GM21526 (cell line): ENCODE measurements at regions not wholly inside any gene's neighbourhood (a gene's known extent, or its start where the extent isn't known, plus 50 kb on each side); places are given as distances from the start of the nearest gene placed in this dataset.

ENCODE experiments used
- ATAC-seq: cut with Tn5 transposase; IDR thresholded peaks from one replicate; pipeline ENCODE4 v1.9.1; 2021; ENCODE audit warnings: moderate library complexity; ENCODE audit not compliant: unreplicated experiment, low FRiP score

DNA sequence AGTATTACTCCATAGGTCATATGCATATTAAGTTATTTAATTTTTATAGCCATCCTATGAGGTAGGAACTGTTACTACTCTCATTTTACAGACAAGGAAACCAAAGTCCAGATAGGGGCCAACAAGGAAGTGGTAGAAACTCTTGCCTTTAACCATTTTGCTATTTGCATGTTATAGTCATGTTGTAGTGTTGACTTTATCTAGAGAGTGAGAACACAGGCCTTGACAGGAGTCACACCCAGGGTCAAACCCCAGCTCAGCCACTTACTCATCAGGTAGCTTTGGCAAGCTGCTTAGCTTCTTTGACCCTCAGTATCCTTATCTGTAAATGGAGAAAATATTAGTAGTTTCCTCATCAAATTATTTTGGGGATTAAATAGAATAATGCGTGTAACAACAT lies 156.2 kb downstream of the CAND1 start:
- ATAC-seq: no peak

DNA sequence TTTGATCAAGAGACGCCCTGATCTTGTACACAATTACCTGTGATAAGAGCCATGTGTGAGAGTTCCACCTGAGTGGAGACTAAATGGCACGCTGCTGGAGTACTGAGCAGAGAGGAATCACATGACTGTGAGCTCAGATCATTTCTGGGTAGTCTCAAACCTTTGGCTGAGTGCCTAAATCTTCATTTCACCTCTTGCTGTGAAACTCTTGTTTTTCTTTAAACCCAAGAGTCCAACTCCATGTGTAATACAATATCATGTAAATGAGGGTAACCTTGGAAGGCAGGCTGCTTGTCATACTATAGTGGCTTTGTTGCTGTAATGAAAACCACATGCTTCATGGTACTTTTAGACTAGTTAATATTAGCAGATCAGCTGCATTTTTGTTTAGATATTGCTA lies 156.9 kb downstream of the CAND1 start:
- no peak for ATAC-seq

DNA sequence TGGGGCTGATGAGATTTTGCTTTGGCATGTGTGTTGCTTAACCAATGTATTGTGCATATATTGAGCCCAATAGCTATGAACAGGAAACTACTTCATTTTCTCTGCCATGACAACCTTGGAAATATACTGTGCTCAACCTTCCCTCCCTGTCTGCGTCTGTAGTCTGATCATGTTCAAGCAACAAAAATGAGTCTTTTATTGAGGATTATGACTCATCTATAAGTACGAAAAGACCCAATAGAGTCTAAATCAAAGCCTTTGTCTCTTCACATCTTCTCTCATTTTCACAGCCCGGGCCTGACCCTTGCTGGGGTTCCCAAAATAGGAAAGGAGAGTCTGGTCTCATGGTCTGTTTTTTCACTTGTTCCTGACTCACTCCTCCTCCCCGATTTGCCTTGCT lies 158.2 kb downstream of the CAND1 start:
- no peak for ATAC-seq

DNA sequence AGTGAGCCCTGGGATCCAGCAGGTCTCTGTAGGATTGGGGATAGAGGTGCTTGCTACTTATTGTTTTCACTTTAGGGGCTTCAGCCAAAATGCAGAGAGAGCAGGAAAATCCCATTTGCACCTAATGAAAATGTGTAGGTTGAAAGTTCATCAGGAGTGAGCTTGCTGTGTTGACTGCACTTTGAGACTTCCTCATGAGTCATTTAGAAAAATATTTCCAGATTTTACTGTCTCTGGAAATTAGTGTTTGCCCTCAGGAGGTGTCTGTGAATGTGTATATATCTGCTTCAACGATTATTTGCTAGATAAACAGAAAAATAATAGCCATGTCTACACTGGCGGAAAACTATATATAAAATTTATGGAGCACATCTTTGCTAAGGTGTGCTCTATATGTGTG lies 159.3 kb downstream of the CAND1 start:
- ATAC-seq: no peak

DNA sequence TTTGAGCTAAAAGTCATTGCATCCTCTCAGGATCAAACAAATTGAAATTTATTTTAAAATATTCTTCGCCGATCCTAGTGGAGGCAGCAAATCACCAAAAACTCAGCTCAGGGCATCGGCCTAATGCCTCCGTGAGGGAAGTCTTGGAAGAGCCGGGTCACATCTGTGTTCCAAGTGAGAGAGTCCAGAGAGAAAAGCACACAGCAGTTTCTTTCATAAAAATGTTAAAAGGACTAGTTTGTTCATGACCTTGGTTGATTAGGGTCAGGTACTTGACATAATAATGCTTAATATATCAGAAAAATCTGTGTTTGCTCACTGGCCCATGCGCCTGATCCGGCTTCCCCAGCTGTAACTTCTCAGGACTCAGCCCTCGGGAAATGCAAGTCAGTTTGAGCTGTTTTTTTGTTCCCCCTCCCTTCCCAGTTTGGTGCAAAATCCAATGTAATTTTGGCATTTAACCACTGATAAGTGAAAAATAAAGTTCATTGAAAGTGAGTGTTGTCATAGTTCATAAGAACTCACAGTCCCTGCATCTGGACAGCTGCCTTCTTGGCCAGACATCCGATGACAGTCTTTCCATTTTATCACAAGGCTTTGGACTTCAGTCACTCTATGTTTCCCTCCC lies 161.7 kb downstream of the CAND1 start:
- ATAC-seq: no peak

DNA sequence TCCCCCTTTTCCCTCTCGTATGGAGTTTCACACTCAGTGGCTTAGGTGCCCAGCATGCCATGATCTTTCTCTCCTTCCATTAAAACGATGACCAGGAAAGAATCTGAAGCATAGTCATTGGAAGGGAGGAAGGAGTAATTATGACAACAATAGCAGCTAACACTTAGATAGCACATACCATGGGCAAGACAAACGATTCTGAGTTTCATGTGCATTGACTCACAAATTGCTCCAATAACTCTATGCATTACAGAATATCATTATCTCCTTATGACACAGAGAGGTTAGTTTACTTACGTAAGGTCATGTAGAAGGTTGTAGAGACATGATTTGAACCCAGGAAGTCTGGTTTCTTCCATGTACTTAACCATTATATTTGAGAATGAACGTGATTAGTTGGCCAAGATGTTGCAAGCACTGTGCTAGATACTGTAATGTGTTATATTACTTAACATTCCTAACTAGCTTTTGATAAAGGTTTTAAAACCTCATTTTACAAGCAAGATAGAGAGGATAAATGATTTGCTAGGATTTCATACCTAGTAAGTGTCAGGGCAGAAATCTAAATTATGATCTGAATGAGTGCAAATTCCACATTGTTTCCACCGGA lies 162.4 kb downstream of the CAND1 start:
- ATAC-seq: no peak

DNA sequence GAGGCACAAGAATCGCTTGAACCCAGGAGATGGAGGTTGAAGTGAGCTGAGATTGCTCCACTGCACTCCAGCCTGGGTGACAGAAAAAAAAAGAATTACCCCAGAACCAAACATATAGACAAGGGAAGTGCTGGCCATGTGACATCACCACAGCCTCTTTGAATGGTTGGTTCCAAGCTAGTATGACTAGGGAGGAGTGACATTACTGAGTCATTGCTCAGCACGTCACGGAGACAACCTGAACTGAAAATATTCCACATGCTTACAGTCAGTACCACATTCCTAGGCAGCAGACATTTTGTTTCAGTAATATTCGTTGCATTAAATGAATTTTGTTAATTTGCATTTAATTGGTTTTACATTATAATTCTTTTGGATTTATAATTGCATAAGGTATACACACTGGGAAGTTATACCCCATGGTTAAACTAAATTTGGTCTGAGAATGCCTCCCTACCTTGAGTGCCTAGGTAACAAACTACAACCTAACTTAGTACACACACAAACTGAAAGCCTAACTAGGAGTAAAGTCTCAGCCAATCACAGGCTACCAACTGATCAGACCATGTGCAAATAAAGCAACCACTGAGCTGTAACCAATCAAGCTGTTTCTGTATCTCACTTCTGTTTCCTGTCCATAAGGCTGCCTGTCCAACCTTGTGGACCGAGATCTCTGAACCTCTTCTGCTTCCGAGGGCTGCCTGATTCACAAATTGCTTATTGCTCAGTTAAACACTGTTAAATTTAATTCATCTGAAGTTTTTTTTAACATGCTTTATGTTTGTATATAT lies 164.4 kb downstream of the CAND1 start:
- ATAC-seq: peak; percentile 82

DNA sequence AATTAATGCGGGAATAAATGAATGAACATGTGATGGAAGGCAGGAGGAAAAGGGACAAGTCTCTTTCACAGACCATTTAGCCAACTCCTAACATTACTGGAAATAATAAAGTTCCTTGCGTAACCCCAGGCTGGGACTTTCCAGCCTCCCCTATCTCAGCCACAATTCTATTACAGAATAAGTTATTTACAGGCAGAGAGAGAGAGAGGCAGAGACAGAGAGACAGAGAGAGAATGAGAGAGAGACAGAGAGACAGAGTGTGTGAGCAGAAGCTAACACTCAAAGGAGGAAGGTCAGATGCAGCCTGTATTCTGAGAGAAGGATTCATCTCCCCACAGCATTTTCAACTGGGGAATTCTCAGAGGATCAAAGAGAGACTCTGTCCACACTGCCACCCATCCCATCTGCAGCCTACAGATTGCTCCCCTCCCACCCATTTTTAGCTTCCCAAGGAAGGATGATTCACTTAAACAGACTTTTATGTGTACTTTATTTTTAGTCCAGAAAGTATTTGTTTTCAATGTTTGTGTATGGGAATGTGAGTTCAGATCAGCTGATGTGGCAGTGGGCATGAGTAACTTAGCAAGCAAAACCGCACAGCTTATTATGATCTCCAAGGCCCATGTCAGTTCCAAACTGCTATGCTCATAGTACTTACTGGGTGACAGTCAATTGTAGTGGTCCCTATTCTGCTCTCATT lies 165.7 kb downstream of the CAND1 start:
- no peak for ATAC-seq

DNA sequence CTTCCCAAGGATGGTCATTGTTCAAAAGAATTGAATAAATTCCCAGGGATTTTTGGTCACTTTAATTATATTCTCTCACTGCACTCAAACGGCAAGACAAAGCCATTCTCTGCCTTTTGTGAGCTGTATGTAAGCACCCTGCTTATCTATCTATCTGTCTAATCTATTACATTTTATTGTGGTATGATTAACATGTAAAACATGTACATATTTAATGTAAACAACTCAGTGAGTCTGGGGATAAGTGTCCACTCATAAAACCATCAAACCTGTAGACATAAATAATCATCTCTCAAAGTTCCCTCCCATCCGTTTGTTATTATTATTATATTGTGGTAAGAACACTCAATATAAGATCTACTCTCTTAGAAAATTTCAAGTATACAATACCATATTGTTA lies 167.1 kb downstream of the CAND1 start:
- ATAC-seq: no peak

DNA sequence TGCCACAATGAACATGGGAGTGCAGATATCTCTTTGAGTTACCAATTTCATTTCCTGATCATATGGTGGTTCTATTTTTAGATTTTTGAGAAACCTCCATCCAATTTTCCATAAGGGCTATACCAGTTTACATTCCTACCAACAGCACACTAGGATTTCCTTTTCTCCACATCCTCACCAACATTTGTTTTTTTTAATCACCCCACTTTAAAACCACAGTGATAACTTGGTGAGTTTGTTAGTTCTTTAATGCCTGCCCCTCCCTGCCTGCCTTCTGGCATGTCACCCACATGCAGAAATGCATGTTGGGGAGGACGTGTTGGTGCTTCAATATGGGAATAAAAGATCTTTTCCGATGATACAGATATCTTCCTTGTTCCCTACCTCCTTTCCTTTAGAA lies 167.9 kb downstream of the CAND1 start:
- no peak for ATAC-seq

DNA sequence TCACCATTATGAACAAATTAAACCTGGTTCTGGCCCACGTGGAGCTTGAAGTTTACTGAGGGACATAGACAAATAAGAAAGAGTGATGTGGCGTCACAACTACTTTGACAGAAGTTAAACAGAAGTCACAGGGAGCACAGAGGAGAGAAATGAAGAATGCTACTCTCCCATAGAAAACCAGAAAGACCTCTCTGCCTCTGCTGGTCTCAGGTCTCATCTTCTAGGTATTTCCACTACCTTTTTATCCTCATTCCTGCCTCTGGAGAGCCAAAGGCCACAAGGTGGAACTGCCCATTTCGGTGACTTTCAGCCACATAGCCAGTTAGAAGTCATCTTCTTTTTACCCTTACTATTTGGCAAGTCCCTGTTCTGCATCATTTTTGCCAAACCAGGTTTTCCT lies 170.5 kb downstream of the CAND1 start:
- ATAC-seq: no peak

DNA sequence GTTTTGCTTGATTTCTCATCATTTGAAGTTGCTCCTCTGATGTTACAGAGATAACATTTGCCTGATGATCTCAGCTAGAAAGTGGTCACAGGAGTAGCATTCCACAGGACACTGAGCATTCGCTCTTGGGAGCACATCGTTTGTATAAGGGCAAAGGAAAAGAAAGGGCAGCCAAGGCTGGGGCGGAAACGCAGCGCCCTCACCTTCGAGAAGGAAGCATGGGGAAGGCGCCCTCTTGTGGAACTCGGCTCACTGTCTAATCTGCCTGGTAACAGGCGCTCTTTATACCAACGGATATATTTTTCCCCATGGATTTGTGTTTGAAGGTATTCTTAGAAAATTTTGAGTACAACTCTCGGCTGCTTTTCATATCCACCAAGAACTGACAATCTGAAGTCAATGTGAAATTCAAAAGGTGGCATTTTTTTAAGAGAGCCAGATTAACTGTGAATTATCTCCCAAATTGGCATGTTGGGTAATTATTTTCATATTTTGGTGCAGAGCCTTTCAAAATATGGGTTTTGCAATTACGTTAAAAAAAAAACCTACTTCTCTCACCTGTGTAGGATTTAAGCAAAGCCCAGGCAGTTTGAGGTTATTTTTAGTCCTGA lies 172.7 kb downstream of the CAND1 start:
- peak; percentile 82 for ATAC-seq

DNA sequence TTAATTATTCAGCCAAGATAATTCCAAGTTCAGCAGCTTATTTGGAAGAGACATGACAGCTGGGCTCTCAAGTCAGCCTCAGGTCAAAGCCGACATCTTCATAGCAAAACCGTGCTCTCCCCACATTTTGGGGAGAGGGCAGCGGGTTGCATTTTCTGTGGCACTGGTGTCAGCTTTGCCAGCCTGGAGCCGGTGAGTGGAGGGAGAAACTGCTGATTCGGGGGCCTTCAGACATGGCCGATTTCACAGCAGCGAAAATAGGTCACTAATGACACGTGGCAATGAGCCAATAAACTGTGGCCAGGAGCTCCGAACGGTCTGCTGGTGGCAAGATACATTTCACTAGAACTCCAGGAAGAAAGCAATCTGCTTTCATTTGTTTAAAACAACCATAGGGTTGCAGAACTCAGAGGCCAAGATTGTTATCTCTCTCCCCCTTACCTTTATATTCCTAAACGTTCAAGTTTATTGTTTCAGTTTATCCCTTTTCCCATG lies 173.2 kb downstream of the CAND1 start:
- ATAC-seq: no peak

DNA sequence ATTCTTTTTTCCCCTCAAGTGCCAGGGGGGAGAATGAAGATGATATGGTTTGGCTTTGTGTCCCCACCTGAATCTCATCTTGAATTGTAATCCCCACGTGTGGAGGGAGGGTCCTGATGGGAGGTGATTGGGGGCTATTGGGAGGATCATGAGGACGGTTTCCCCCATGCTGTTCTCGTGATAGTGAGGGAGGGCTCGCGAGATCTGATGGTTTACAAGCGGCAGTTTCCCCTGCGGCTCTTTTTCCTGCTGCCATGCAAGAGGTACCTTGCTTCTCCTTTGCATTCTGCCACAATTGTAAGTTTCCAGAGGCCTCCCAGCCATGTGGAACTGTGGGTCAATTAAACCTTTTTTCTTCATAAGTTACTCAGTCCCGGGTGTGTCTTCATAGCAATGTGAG lies 173.7 kb downstream of the CAND1 start:
- ATAC-seq: no peak

DNA sequence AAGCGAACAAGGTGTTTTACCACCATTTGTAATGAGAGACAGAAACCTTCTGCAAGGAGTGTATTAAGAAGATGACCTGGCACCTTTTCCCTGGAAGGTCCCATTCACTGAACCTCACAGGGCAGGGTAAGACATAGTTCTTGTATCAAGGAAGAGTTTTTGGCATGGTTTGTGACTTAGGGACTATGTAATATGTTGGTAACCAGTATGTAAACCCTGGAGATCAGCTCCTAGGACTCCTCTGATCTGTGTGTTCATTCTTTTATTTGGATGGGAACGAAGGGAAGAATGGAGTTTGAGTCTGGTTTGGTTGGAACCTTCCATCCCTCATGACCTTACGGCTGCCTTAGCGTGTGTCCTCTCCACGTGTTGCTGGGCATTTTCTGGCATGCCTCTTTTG lies 175.4 kb downstream of the CAND1 start:
- no peak for ATAC-seq

DNA sequence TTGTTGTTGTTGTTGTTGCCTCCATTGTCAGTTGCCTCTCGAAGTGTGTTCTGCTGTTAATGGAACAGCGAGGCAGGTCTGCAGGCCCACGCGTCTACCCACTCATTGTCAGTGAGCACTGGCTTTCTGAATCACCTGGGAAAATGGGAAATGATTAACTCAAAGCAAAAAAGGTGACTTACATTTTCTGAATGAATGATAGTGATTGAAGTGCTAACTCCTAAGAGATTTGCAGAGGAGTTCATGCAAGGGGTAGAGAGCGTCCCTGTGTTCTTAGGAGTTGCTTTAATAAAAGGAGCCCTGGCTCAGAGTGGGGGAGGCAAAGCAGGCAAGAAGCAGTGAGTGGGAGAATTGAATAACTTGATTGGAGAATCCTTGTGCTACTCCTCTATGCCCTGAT lies 177.6 kb downstream of the CAND1 start:
- no peak for ATAC-seq

DNA sequence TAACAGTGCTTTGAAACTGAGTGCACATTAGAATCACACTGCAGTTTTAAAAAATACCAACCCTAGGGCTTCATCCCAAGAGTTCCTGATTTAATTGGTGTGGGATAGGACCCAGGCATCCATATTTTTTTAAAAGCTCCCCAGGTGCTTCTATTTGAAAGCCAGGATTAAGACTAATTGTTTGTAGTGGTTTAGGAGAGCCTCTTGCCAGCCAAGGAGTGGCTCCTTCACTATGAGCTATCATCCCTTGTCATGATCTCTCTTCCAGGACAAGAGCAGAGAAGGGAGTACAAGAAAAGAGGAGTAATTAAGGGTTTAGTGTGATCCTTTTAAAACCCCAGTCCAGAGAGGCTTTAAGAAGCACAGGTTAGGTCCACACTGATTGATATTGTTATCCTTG lies 178.0 kb downstream of the CAND1 start:
- ATAC-seq: no peak

DNA sequence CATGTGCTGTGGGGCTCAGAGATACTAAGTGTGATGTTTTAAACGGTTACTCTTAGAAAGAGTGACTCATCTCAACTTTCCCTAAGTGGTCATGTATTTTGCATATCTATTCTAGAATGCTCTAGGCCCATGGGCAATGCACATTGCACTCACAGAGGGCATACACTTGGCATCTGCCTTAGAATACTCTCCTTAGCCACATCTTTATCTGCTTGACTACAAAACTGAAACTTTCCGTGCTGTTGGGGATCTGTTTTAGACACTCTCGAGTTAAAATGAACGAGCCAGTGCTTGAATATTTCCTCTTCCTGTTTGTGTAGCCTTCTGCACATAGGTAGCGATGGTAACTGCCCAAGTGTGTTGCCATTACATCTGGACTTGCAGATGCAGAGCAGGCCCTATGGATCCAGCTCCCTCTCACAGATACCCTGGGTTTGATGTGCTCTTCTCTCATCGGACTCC lies 180.5 kb downstream of the CAND1 start:
- ATAC-seq: peak; percentile 66

DNA sequence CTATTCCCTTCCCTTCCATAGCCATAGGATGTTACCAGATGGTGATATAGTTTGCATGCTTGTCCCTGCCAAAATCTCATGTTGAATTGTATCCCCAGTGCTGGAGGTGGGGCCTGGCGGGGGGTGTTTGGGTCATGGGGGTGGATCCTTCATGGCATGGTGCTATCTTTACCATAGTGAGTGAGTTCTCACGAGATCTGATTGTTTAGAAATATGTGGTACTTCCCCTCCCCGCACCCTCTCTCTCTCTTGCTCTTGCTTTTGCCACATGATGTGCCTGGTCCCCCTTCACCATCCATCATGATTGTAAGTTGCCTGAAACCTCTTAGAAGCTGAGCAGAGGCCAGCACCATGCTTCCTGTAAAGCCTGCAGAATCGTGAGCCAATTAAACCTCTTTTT lies 181.3 kb downstream of the CAND1 start:
- no peak for ATAC-seq

DNA sequence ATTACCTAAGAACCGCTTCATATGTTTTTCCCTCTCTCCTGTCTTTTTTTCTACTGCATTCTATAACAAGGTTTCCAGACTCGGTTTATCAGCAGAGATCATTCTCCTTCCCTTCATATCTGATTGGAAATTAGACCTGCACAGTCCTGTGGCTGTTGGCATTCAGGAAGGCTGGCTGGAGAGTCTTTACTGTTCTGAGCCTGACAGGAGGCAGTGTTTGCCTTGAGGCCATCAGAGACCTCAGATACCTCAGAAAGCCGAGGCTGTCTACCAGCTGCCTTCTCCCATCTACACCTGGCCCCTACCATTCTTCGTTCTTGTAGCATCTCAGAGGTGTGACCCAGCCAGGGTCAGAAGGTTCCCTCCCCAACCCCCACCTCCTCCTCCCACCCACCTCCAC lies 182.0 kb downstream of the CAND1 start:
- no peak for ATAC-seq
